Stimulated activated CD8-positive, alpha-beta memory T cell treated with anti-CD3 and anti-CD28 coated beads, Interleukin-15, amount 100 ng/mL, for 24 hours (primary cell): ENCODE measurements at regions not wholly inside any gene's neighbourhood (a gene's known extent, or its start where the extent isn't known, plus 50 kb on each side); places are given as distances from the start of the nearest gene placed in this dataset.
"Not testable (repeated sequence)": the region's sequence is repeated elsewhere in the genome, so short reads cannot be mapped to it uniquely, and the experiment has no call there.

Source experiments
- DNase-seq: peaks from one replicate; pipeline ENCODE4 v3.0.0-alpha.2; 2020; ENCODE audit warnings: low read depth

DNA sequence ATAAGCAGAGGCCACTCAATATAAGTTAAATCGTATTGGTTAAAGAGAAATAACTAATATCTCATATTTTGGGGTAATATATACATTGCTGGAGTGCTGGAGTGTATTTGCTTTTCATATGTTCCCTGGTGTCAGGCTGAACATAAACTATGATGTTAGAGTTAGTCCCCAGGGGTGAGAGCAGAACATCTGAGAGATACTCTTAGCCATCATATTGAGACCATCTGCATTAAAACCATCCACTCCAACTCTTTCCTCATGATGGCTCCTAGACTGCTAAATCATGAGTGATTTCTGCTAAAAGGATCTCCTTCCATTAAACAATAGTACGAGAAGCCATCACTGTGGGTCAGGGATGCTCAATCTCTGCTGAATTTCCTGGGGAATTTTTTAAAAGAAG is 436.2 kb downstream of the DTWD2 start:
- DNase-seq, result no peak

DNA sequence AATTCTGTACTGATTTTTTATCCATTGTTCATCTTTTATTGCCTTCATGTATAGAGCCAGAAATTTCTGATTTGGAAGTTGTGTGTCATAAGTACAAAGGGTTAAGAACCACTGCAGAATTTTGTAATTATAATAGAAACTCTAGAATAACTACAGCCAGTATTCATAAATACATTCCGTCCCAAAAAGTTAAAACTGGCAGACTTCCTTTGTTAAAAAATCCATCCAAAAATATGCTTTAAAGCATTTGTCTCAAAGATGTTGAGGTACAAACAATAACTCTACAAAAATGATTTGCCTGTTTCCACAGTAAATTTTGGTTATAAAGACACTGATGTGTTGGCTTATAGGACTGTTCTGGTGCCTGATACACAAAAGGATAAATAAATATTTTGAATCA is 436.6 kb downstream of the DTWD2 start:
- DNase-seq, result no peak

DNA sequence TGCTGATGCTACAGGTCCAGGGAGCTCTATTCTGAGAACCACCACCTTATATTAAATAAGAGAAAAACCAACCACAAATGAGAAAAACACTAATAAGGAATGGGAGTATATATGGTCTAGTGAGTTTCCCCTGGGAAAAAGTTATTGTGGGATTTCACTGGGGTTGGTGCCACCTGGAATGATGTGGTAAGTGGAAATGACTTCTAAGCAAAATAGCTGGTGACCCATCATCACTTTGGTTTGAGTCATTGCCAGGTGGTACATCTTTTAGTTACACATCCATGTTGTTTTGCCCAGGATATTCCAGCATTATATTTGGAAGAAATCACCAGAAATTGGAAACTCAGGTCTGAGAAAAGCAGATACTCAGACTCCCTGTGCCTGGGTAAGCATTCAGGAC is 437.3 kb downstream of the DTWD2 start:
- no peak for DNase-seq

DNA sequence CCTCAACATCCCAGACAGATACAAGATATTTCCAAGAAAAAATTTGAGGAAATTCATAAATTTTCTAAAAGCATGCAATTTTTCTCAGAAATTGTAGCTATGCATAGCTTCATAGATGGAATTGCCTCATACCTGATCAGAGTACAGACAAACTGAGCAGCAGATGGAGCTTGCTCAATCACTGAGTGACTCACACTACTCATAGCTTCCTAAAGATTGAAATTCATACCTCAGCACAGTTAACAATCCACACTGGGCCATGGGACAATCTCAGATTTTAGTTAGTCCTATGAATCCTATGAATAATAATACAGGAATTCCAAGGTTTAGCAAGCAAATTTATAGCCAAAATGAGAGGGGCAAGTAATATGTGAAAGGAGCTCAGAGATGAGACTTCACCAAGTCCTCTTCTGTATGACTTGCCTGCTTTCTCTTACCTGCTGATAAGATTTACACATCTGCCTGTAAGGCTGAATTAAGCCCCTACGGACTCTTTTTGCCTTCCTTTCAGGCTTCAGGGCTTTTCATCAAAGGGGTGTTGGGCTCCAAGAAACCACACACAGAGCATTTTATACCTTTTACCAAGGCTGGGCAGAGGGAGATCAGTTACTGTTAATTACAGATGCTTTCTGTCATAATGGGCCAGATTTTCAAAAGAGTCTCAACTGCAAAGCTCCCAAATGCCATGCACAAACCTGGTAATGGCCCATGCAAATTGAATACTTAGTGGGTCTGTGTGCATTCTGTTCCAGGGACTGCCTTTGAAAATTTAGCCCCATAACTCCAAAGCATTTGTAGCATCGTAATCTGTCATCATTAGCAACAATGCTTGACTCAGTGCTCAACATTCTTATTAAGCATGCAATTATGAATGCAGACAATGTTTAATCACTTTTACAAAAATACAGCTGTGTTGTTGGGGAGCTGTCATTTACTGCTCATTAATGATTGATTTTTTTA is 439.3 kb downstream of the DTWD2 start:
- DNase-seq, result no peak

DNA sequence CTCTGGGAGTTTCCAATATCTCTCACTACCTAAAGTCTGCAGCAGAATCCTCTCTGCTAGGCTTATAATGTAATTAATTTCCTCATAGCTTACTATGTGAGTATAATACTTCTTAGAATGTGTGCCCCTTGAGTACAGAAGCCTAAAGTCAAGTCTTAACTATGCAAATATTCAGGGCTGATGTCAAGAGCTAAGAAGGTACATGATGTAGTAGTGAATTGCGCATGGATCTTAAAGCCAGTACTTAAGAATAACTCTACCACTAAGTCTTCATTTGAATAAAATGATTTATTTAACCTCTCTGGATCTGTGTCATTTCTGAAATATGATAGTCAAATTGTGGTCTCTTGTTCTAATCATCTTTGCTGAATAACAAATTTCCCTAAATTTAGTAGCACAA is 442.9 kb downstream of the DTWD2 start:
- no peak for DNase-seq

DNA sequence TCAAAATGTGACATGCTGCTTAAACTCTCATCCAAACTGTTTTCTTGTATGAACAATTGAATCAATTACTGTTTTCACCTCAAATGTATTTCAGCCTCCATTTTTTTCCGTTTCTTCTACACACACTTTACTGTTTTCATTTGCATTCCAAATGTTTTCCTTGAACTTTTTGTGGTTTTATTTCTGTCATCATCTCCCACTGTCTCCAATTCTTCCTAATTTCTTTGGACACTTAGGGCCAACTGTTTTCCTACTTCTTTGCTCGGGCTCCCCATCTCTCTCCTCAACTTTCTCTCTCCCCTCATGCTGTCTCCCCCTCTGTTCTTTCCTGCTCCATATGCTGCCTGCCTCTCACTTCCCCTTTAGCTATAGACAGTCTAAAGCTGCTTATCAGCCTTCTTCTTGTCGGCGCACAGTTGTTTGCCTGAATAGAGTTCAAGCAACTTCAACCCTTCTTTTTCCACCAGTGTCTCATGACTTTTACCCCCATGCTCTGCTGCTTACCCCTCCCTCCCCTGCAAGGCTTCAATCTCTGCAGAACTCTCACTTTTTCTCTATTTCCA is 443.4 kb downstream of the DTWD2 start:
- no peak for DNase-seq

DNA sequence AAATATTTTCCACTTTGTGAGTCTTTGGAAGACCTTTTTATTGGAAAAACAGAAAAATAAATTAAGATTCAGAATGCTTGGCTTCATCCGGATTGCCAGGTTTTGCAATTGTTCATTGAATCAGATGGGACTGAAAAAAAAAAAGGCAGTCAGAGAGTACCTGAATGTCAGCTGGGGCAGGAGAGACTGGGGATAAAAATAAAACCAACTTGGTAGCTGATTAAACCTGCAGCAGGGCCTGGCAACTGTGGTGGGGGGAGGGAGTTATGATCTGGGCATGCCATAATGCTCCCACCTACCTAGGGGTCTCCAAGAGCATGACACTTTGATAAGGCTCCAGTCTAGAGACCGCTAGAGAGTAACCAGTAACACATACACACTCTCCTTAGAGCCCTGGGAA is 454.4 kb downstream of the DTWD2 start:
- DNase-seq, result no peak

DNA sequence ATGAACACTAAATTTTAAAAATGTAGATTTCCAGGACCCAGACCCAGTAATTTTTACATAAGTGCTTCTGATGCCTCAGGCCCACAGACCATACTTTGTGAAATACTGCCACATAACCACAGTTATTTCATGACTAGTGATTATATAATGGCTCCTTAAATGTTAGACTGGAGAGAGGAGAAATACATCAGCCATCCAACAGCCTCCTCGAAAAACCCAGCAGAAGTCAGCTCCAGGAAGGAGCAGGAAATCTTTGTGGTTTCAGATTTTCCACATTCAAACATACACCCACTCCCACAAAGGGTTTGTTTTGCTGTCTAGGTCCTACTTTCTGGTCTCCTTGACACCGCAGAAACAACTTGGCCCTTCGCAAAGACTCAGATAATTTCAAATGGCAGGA is 455.2 kb downstream of the DTWD2 start:
- no peak for DNase-seq

DNA sequence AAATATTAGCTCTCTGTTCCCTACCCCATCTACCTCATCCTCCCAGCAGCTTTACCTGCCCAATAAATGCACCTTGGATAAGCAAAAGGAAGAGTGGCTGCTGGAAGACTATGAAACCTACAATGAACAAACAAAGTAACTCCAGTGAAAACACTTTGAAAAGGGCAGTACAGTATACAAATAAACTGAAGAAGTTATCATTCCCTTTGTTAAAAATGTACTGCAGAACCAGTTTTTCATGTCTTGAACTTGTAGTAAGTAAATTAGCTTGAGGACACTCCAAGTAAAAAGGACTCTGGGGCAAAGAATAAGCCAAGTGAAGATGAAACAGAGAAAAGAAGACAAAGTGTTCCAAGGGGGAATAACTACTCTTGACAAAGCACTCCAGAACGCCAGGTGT is 457.1 kb downstream of the DTWD2 start:
- DNase-seq, result no peak

DNA sequence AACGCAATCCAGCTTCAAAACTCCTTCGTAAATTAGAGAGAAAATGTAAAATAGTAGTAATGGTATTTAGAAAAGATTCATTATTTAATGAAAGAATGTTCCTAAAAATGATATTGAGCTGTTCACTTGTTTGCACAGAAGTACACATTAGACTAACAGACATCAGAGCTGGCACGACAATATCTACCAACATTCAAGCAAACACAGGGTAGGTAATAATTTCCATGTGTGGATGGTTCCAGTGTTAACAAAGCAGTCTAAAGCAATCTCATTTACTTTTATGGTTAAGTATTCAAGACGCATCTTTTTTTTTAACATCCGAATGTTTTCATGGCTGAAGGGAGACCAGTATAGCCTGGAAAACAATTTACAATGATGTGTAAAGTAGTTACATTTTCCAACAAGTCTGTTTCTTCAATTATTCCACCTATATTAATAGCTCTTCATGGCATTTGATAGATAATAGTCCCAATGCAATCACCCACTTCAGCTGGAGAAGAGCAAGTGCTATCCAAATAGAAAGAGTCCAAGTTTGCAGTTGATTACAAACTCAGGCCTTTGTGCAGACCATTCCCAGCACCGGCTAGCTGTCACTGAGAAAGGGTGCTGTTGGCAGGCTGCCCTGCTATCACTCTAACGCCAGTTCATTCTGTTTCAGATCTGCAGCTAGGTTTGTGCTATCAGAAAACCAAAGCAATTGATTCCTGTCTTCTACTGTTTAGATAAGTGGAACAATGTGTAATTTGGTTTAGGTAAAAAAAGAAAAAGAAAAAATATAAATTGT is 458.8 kb downstream of the DTWD2 start:
- no peak for DNase-seq

DNA sequence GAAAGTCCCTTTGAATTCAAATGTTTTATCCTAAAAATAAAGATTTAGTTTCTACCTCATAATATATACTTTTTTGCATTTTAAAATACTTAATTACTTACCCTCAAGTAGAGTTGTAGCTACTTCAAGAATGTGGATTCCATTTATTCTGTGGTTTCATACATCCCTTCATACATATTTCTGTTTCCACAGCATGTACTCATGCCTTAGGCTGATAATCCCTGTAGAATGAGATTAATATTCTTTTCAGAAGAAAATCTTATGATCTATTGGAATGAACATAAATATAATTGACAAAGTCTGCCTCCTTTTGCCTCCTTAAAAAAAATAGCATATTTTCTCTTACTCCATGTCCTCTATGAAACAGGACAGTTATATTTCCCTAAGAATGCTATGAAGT is 465.7 kb downstream of the DTWD2 start:
- DNase-seq, result no peak

DNA sequence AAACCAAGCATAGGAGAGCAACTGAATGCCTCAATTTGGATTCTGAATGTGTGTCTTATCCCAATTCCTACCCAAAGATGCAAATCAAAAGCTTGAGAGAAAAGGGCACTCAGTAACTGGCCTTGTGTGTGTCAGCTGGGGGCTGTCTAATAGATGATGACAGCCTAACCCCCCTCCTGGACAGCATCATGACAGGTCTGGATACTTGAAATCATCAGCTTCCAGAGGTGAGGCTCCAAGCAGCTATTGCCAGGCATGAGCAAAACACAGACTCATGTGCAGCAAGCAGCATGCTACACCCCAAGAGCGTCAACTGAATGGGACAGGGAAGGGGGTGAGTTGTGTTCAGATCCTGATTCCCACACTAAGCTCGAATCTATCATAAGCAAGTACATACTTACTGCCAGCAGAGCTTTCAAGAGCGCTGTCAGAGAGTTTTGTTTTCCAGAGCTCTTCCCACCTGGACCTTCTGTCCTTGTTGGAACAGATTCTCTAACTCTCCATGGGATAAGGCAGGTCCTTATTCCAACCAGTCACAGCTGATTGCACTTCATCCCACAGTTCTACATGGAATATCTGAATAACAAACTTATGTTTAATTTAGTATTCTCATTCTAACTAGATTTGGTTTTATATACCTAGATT is 467.5 kb downstream of the DTWD2 start:
- DNase-seq, result no peak

DNA sequence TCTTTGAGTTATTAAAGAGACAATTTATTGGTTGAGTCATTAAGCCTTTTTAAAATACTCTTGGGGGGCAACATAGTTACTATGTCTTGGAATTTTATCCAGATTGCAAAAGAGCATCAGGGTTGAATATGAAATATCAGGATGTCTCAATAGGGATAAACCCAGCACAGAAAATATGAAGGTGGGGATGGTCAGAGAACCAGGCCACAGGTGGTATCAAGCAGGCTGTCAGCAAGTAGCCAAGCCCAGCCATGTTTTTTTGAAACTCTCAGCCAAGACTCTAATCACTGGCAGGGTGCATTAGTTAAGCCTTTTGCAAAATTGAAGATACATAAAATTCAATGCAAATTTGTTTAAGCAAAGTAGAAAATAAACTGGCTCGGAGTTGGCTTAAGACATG is 468.9 kb downstream of the DTWD2 start:
- no peak for DNase-seq

DNA sequence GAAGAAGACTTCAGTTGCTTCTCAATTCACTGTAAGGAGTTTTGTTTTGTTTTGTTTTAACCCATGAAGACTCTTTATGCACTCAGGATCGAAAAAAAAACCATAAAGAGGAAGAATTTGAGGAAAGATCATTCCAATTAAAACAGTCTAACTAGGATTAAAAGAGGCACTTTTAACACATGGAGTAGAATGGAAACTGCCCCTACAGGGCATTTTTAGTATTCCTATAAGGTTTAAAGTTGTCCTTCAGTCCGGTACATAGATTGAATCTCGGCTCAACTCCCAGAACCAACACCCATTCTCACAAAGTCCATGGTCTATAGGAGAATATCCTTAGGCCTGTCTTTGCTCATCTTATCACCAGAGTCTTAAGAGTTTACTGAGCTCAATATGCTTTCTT is 469.6 kb downstream of the DTWD2 start:
- no peak for DNase-seq

DNA sequence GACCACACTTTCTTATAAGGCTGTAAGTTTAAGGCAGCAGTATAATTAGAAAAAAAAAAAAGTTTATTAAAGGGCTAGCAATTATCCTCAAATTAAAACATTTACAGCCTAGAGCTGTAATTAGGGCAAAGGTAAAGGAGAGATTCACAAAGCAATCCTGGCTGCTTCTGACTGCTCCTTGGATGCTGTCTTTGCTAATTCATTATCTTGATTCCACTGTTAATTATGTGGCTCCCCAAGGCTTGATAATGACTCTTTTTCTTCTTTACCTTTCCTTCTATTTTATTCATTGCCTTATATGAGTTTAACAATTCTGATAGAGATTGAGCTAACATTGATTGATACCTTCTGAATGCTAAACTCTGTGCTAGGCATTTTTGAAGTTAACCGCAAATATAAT is 476.5 kb downstream of the DTWD2 start:
- no peak for DNase-seq

DNA sequence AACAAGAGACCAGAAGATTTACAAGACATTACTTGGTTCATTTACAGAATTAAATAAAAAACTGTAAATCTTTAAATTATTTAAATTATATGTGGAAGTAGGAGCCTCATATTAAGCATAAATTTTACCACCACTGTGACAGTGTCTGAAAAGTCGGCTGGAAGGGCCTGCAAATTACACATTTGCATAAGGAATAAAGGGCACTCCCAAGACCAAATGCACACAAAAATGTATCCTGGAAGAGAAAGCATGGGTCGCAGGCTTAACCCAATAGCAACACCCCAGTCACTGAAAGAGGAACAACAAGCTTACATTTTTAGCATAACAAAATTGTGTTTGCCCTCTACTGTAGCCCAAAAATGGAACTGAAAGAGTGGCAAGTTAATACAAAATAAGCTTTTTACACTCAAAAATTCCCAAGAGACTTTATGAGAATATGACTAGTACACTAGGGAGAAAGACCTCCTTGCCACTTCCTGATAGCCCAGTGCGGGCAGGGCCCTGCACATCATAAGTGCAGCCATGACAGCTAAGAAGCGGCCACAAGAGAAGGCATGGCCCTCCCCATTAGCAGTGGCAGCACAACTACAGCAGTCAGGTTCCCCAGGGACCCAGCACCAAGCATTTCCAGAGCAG is 482.0 kb downstream of the DTWD2 start:
- DNase-seq, result no peak

DNA sequence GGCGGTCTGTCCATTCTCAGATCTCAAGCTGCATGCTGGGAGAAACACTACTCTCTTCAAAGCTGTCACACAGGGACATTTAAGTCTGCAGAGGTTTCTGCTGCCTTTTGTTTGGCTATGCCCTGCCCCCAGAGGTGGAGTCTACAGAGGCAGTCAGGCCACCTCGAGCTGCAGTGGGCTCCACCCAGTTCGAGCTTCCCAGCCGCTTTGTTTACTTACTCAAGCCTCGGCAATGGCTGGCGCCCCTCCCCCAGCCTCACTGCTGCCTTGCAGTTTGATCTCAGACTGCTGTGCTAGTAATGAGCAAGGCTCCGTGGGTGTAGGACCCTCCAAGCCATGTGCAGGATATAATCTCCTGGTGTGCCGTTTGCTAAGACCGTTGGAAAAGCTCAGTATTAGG is 486.1 kb downstream of the DTWD2 start:
- not testable (repeated sequence) for DNase-seq

DNA sequence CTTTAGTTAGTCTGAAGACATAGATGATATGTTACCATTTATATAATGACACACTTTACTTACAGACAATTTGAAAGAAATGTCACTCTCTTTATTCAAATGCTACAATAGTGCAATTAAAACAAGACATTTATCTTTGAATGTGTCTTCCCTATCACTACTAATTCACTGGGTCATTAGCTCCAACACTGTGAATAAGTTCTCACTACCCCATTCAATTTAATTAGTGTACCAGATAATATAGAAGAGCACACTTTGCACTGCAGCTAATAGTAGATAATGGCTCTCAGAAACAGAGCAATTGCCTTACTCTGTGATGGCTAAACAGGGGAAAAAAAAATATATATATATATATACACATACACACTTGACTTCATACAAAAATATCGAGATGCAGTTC is 497.0 kb downstream of the DTWD2 start:
- no peak for DNase-seq

DNA sequence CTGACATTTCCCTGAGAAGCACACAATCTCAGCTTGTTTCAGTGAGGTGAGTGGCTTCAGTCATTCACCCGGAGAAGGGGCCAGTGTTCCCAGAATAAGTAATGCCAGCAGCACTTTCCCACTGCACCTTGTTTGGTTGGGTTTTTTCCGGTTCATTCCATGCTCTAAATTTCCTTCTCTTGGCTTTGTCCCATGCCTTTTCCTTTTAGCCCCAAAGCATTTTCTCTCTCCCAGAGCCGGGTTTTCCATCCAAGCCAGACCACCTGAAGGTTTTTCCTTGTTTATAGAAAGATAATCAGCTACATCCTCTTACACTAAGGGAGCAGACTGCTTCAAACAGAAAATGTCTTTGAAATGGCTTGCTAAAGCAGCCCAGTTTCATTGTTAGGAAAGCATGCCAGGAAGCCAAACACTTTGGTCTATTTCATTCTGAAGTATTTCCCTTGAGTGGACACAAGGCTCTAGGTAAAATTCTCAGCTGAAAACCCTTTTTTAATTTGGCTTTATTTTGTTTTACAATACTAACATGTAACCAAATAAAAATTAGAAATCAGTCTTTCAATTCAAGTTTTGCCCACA is 501.6 kb downstream of the DTWD2 start:
- no peak for DNase-seq

DNA sequence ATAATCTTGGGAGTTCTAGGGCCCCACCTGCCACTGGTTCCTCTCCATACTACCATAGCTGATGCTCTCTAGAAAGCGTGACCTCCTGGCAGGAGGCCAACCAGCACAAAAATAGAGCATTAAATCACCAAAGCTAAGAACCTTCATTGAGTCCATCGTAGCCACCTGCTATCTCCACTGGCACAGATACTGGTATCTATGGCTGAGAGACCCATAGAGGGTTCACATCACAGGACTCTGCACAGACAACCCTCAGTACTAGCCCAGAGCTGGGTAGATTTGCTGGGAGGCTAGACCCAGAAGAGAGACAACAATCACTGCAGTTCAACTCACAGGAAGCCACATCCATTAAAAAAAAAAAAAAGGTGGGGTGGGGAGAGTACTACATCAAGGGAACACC is 509.1 kb downstream of the DTWD2 start:
- no peak for DNase-seq

DNA sequence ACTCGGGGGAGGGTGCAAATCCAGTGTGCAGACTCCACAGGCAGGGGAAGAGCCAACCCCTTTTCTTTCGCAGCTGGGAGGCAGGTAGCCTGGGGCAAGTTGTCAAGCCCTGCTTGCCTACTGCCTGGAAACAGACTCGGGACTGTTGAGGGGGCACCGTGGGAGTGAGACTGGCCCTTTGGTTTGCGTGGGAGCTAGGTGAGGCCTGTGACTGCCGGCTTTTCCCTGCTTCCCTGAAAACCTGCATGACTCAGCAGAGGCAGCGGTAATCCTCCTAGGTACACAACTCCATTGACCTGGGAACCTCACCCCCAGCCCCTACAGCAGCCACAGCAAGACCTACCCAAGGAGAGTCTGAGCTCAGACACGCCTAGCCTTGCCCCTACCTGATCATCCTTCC is 509.5 kb downstream of the DTWD2 start:
- DNase-seq, result no peak

DNA sequence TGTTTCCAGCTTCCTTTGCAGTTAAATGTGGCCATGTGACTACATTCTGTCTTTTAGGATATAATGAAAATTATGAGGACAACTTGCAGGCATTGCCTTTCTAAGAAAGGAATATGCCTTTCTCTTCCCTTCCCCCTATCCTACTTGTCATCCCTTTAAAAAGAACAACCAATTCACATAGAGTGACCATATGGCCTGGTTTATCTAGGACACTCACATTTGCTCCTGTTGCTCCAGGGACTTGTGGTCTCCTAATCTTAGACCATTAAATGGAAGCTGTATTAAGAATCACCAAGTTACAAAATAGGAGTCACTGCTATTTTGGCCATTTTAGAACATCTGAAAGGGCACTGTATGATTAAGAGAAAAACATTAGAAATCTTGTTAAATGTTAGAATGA is 520.3 kb downstream of the DTWD2 start:
- DNase-seq, result no peak
